ENCODE measurements at regions not wholly inside any gene's neighbourhood (a gene's known extent, or its start where the extent isn't known, plus 50 kb on each side); places are given as distances from the start of the nearest gene placed in this dataset.
"Not testable (repeated sequence)": the region's sequence is repeated elsewhere in the genome, so short reads cannot be mapped to it uniquely, and the experiment has no call there.

DNA sequence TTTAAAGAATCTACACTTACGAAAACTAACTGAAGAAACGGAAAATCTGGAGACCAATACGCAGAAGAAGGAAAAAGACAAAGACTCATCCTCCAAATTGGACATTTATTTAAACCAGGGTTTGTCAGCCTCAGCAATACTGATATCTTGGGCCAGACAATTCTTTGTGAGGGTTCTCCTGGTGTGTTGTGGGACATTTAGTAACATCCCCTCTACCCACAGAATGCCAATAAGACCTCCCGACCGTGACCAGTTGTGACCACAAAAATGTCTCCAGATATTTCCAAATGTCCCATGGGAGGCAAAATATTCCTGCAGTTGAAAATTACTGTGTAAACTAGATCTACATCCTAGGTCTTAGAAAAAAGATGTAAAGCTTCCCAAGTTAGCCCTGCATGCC is 50.3 kb upstream of the ZSCAN2 start:
- DNase-seq = not testable (repeated sequence)
